ENCODE measurements at regions not wholly inside any gene's neighbourhood (a gene's known extent, or its start where the extent isn't known, plus 50 kb on each side); places are given as distances from the start of the nearest gene placed in this dataset.
A peak's percentile ranks its signal among the peaks of the same experiment; 100 is the strongest.

DNA sequence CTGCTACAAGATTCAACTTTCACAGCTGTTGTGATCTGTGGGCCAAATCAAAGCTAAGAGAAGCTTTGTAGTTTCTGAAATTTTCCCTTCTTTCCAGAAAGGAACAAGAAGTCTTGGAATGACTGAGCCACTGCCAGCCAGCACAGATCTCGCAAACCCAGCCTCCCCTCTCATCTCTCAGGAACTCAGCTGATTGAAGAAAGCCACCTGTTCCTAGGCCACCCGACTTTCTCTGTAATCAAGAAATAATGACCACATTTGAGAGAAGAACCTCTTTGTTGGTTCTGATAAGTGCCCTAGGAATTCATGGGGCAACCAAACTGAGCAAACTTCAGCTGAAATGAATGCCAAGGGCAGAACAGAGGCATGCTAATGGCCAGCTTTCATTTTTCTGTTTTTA, 61.7 kb downstream of the HDGFL1 start:
- H3K9me3 ChIP-seq = peaks cover 0 to 20% (median 10%) of the 10 kb centered on the region in 12 donors
- peak overlapping the region in 1 of 12 donors; percentile 1 for H3K27ac ChIP-seq
- H3K4me3 ChIP-seq = no peak overlapping the region
- peaks cover 0 to 18% (median 2%) of the 10 kb centered on the region in 12 donors for H3K4me1 ChIP-seq
- DNase-seq (peak in 2 of 5 donors; percentile 20 to 29), ATAC-seq (peak; percentile 48 to 75 (median 60))
- 35 to 51% (median 47%) methylated on average over 2 of the region's 2 CpGs for WGBS, 4 donors
- no peaks in the 10 kb centered on the region for H3K36me3 ChIP-seq
- intact Hi-C loops (cut with DNase I) = no loop called here
- TF ChIP-seq CTCF (IDR thresholded peaks at IDR 0.05) (no peak), POLR2A (IDR thresholded peaks at IDR 0.05) (no peak)
- H3K27me3 ChIP-seq = no peaks in the 10 kb centered on the region

DNA sequence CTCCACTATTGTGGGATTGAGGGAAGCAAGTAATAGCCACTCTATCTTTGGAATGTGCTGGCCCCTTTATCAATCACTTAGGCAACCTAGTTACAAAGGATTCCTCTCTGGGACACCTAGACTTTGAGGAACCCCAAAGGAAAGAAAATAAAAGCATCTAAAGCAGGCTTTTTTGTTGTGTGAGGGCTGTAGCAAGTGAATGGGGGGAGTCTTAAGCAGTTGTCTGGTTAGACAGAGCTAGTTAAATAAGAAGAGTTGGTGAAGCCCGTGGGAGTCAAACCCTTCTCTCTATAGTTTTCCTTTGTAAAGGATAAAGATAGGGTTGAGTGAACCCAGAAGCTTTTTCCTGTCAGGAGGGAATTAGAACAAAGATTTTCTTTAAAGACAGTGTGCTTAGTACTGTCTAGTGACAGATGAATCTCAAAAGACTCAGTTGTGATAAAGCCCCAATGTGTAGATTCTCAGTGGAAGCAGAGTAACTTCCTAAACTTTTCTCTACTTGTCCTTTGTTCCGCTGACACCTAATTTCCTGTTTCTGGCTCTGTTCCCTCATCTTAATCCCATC, 63.3 kb downstream of the HDGFL1 start:
- WGBS, 4 donors = 86 to 92% (median 91%) methylated on average over 2 of the region's 2 CpGs
- ATAC-seq = no peak
- intact Hi-C loops (cut with DNase I) = no loop called here

DNA sequence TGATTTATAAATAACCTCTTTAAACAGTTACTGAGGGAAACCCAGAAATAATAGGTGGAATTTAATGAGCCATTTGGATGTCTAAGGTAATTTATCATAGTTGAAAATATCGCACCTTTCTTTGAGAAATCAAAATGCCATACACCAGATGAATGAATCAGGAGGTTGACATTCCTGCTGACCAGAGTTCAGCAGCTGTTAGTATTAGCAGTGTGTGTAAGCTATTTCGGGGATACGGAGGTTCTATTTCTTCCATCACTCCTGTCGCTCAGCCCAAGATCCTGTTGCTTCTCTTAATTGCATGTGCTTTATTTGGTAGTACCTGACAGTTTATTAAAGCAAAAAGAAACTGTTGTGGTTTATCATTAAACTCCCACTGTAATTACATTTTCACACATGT, 67.1 kb downstream of the HDGFL1 start:
- WGBS, 4 donors = 44 to 56% (median 44%) methylated on average over 4 of the region's 4 CpGs
- intact Hi-C loops (cut with DNase I) = no loop called here
- no peak for ATAC-seq

More for the DNA sequence above, 63.3 kb downstream of the HDGFL1 start:
- DNase-seq = no peak
- Histone ChIP-seq H3K36me3 (no peaks in the 10 kb centered on the region), H3K27me3 (no peaks in the 10 kb centered on the region), H3K27ac (no peak overlapping the region), H3K4me3 (no peak overlapping the region), H3K9me3 (peaks cover 0 to 5% (median 0%) of the 10 kb centered on the region in 12 donors), H3K4me1 (peaks cover 0 to 24% (median 6%) of the 10 kb centered on the region in 12 donors)
- no peak for TF ChIP-seq POLR2A (IDR thresholded peaks at IDR 0.05)
- no peak for TF ChIP-seq CTCF (IDR thresholded peaks at IDR 0.05)

DNA sequence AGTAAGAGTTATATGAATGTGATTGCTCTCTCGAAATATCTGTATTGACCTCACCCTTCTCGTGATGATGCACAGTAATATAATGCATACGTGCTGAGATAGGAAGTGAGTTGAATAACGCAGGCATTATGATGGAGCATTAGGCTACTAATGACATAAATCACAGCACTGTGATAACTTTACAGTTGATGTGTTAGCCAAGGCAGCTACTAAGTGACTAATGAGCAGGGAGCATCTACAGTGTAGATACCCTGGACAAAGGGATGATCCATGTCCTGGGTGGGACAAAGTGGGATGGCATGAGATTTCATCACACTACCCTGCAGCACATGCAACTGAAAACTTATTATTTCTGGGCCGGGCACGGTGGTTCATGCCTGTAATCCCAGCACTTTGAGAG, 68.4 kb downstream of the HDGFL1 start:
- no peak for DNase-seq
- H3K4me1 ChIP-seq = peaks cover 0 to 10% (median 0%) of the 10 kb centered on the region in 12 donors
- WGBS, 4 donors = 95 to 99% (median 98%) methylated on average over 6 of the region's 6 CpGs
- H3K9me3 ChIP-seq = no peaks in the 10 kb centered on the region
- TF ChIP-seq POLR2A (IDR thresholded peaks at IDR 0.05) = no peak
- TF ChIP-seq CTCF (IDR thresholded peaks at IDR 0.05) = no peak
- no peak for ATAC-seq
- no peak overlapping the region for H3K27ac ChIP-seq
- no peaks in the 10 kb centered on the region for H3K27me3 ChIP-seq
- no peaks in the 10 kb centered on the region for H3K36me3 ChIP-seq
- no peak overlapping the region for H3K4me3 ChIP-seq
- intact Hi-C loops (cut with DNase I) = no loop called here

More for the DNA sequence above, 67.1 kb downstream of the HDGFL1 start:
- no peaks in the 10 kb centered on the region for H3K27me3 ChIP-seq
- peaks cover 0 to 16% (median 0%) of the 10 kb centered on the region in 12 donors for H3K4me1 ChIP-seq
- no peak overlapping the region for H3K4me3 ChIP-seq
- DNase-seq = no peak
- no peak overlapping the region for H3K27ac ChIP-seq
- H3K36me3 ChIP-seq = no peaks in the 10 kb centered on the region
- no peak for TF ChIP-seq POLR2A (IDR thresholded peaks at IDR 0.05)
- no peak for TF ChIP-seq CTCF (IDR thresholded peaks at IDR 0.05)
- no peaks in the 10 kb centered on the region for H3K9me3 ChIP-seq
